GM21390 (cell line): ENCODE measurements at regions not wholly inside any gene's neighbourhood (a gene's known extent, or its start where the extent isn't known, plus 50 kb on each side); places are given as distances from the start of the nearest gene placed in this dataset.

Experiments
- ATAC-seq: cut with Tn5 transposase; IDR thresholded peaks from one replicate; pipeline ENCODE4 v1.9.1; 2021; ENCODE audit not compliant: unreplicated experiment

- no peak for ATAC-seq
Measured at GRCh38 chr6:165956874-165957273, 210.8 kb downstream of the TBXT start.

- no peak for ATAC-seq
Measured at GRCh38 chr6:165952514-165952913, 215.1 kb downstream of the TBXT start.

- ATAC-seq = no peak
Measured at GRCh38 chr6:165950316-165950715, 217.3 kb downstream of the TBXT start.

GRCh38 chr6:165949324-165949723, 218.3 kb downstream of the TBXT start:
- no peak for ATAC-seq

- no peak for ATAC-seq
Measured at GRCh38 chr6:165944002-165944466, 223.6 kb downstream of the TBXT start.

- no peak for ATAC-seq
Measured at GRCh38 chr6:165941786-165942185, 225.9 kb downstream of the TBXT start.

- ATAC-seq = no peak
Measured at GRCh38 chr6:165941249-165941775, 226.3 kb downstream of the TBXT start.

GRCh38 chr6:165940366-165940765, 227.3 kb downstream of the TBXT start:
- ATAC-seq = no peak

GRCh38 chr6:165939601-165940290, 227.9 kb downstream of the TBXT start:
- no peak for ATAC-seq

GRCh38 chr6:165939047-165939446, 228.6 kb downstream of the TBXT start:
- no peak for ATAC-seq

- ATAC-seq = no peak
Measured at GRCh38 chr6:165937564-165938358, 229.9 kb downstream of the TBXT start.

GRCh38 chr6:165936660-165937059, 231.0 kb downstream of the TBXT start:
- no peak for ATAC-seq

GRCh38 chr6:165936096-165936495, 231.6 kb downstream of the TBXT start:
- no peak for ATAC-seq

- ATAC-seq = no peak
Measured at GRCh38 chr6:165931675-165932074, 236.0 kb downstream of the TBXT start.

GRCh38 chr6:165930668-165931214, 236.9 kb downstream of the TBXT start:
- no peak for ATAC-seq

GRCh38 chr6:165929607-165930006, 238.0 kb downstream of the TBXT start:
- ATAC-seq = no peak

- no peak for ATAC-seq
Measured at GRCh38 chr6:165926378-165926777, 241.3 kb downstream of the TBXT start.

GRCh38 chr6:165925474-165926156, 242.0 kb downstream of the TBXT start:
- no peak for ATAC-seq

GRCh38 chr6:165922309-165922794, 245.3 kb downstream of the TBXT start:
- no peak for ATAC-seq

- ATAC-seq = no peak
Measured at GRCh38 chr6:165920896-165921671, 246.6 kb downstream of the TBXT start.
